Astrocyte of the spinal cord (primary cell): ENCODE measurements at regions not wholly inside any gene's neighbourhood (a gene's known extent, or its start where the extent isn't known, plus 50 kb on each side); places are given as distances from the start of the nearest gene placed in this dataset.
"Not testable (repeated sequence)": the region's sequence is repeated elsewhere in the genome, so short reads cannot be mapped to it uniquely, and the experiment has no call there.

Experiments
- DNase-seq: peaks from one replicate; pipeline ENCODE4 v3.0.0; 2011; ENCODE audit warnings: low read depth, low spot score
- H3K4me3 ChIP-seq: 2 replicates; pipeline ENCODE4 v1.5.1; 2011; ENCODE audit warnings: low read depth, mild to moderate bottlenecking, low read length, moderate library complexity
- CTCF ChIP-seq: IDR thresholded peaks from 2 replicates; pipeline ENCODE4 v1.5.1; 2012; ENCODE audit warnings: low read depth, mild to moderate bottlenecking, low read length, inconsistent platforms
- in situ Hi-C: cut with HindIII; loops from 2 replicates; pipeline ENCODE4 v1.10.0; 2017; ENCODE audit warnings: low sequenced_read_pairs

DNA sequence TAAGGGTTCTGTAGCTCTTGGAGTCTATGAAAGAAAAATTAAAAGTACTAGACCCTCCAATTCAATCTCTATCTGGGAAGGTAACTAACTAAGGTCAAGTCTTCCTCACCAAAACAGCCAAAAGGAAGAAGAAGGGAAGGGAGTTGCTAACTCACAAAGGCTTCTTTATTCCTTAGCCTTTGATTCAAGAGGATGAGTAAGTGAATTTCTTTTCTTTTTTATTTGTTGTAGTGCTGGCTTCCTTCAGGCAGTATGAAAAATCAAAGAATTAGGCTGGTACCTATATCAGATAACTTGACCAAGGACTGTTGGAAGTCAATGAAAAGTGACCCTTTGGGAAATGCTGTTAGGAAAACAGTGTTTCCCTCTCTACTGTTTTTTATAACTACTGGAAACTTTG, 144.4 kb upstream of the NRIP1 start:
- no peak overlapping the region for H3K4me3 ChIP-seq
- in situ Hi-C loops = no loop called here
- no peak for TF ChIP-seq CTCF
- DNase-seq = no peak

GRCh38 chr21:15210235-15210678, 145.5 kb upstream of the NRIP1 start:
- no peak for TF ChIP-seq CTCF
- no peak for DNase-seq
- in situ Hi-C loops = no loop called here
- H3K4me3 ChIP-seq = no peak overlapping the region

DNA sequence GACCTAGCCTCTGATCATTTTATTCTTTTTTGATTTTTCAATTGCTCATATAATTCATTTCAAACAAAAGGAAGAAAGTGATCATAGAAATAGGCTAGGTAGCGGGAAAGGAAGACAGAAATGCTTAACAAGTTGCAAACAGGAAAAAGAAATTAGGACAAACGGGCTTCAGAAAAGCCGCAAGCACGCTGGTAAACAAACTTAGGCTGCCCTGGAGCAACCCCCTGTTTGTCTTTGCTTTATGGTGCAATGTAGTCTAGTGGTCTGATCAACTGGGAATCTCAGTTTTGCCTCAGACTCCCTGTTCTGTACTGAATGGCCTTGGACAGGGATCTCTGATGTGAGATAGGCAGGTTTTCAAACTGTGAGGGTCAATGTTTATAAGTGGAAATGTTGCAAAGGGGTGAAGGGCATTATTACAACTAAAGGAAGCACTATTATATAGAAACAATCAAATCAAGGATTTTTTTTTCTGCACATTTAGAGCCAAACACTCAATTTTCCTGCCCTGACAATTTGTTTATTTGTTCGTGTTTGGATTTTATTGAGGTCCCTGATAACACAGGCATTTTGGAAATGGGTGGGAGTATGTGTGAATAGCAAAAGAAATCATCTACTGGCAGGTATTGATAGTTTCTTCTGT, 146.8 kb upstream of the NRIP1 start:
- DNase-seq = no peak
- no peak for TF ChIP-seq CTCF
- no peak overlapping the region for H3K4me3 ChIP-seq
- in situ Hi-C loops = no loop called here

DNA sequence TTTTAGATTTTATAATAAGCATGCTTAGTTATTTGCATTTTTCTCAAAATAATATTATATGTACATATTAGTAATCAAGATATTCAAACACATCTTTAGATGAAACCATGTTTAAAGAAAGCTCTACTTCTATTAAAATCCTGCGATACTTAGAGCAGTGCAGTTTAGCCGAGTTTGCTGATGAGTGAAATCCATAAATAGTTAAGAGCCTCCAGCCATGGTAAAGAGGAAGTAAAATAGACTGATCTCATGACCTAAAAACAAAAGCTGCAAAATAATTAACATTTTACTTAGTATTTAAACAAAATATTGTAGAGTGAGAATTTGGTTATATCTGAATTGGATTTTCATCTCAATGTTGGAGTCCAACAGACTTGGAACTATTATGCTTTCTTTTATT, 147.4 kb upstream of the NRIP1 start:
- TF ChIP-seq CTCF = no peak
- in situ Hi-C loops = no loop called here
- no peak overlapping the region for H3K4me3 ChIP-seq
- DNase-seq = no peak

GRCh38 chr21:15218476-15218875, 153.7 kb upstream of the NRIP1 start:
- in situ Hi-C loops = not testable (repeated sequence)

DNA sequence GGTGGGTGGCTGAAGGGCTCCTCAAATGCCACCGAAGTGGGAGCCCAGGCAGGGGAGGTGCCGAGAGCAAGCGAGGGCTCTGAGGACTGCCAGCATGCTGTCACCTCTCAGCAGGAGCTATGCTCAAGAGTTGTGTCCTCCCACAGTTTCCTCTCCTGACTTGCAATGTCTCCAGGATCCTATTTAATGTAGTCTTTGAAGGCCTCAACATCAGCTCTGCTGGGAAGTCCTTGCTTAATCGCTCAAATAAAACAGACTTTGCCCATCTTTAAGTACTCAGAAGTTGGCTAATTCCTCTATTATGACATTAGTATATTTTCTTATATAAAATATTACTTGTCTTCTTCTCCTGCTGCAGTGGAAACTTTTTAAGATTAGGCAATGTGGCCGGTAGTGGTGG, 154.2 kb upstream of the NRIP1 start:
- no peak for TF ChIP-seq CTCF
- no peak overlapping the region for H3K4me3 ChIP-seq
- DNase-seq = no peak
- in situ Hi-C loops = no loop called here

More at GRCh38 chr21:15218476-15218875, 153.7 kb upstream of the NRIP1 start:
- not testable (repeated sequence) for DNase-seq, H3K4me3 ChIP-seq

GRCh38 chr21:15219894-15220293, 155.1 kb upstream of the NRIP1 start:
- H3K4me3 ChIP-seq = no peak overlapping the region
- no peak for DNase-seq
- in situ Hi-C loops = no loop called here
- TF ChIP-seq CTCF = no peak
